ENCODE measurements at regions not wholly inside any gene's neighbourhood (a gene's known extent, or its start where the extent isn't known, plus 50 kb on each side); places are given as distances from the start of the nearest gene placed in this dataset.

- TF ChIP-seq NR2F1 (conservative IDR thresholded peaks at IDR 0.05) (no peak), CREM (IDR thresholded peaks at IDR 0.05; ENCODE audit: low read depth) (no peak)
- TF ChIP-seq, protein P1, sequence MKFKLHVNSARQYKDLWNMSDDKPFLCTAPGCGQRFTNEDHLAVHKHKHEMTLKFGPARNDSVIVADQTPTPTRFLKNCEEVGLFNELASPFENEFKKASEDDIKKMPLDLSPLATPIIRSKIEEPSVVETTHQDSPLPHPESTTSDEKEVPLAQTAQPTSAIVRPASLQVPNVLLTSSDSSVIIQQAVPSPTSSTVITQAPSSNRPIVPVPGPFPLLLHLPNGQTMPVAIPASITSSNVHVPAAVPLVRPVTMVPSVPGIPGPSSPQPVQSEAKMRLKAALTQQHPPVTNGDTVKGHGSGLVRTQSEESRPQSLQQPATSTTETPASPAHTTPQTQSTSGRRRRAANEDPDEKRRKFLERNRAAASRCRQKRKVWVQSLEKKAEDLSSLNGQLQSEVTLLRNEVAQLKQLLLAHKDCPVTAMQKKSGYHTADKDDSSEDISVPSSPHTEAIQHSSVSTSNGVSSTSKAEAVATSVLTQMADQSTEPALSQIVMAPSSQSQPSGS (IDR thresholded peaks at IDR 0.05; ENCODE audit: low read length) = no peak
Measured at GRCh38 chr1:87575528-87575927, 246.8 kb downstream of the LMO4 start (continued).

DNA sequence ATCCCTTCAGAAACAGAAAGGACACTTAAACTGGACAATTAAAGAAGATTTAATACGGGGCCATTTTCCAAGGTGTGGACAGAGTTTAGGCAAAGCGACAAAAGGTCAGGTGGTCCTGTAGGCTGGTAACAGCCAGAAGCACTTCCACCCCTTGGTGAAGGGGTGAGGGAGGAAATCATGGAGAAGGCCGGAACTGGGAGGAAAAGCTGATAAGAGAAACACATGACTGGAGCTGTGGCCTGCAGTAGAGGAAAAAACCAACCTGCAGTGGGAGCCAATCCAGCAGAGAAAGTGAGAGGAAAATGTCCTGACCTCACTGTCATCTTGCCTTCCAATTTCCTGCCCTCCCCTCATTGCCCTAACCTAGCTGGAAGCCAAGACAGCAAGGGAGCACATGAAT is 249.8 kb downstream of the LMO4 start:
- no peaks in the 10 kb centered on the region for H3K4me1 ChIP-seq (ENCODE audit: control insufficient read depth, insufficient read depth, low read length)
- H4K20me1 ChIP-seq (ENCODE audit: control insufficient read depth, insufficient read depth) = no peaks in the 10 kb centered on the region
- no peaks in the 10 kb centered on the region for H3K79me2 ChIP-seq (ENCODE audit: control insufficient read depth, insufficient read depth, low read length)
- ATAC-seq (no peak), FAIRE-seq (no peak), DNase-seq (ENCODE audit: low read depth, low spot score) (no peak)
- ChIA-PET CTCF (no interaction called here), POLR2A (no interaction called here), SMC1A (ENCODE audit: uncharacterized antibody, unreplicated experiment) (no interaction called here), RAD21 (ENCODE audit: unreplicated experiment) (no interaction called here)
- H3K36me3 ChIP-seq (ENCODE audit: control insufficient read depth in 2 of 2, insufficient read depth in 2 of 2, low read length in 1 of 2) = no peaks in the 10 kb centered on the region
- H3K27me3 ChIP-seq (replicated peaks in 1 of 2; ENCODE audit: control insufficient read depth in 2 of 2, insufficient read depth in 2 of 2, low read length in 1 of 2) = peaks cover 0 to 3% of the 10 kb centered on the region in 2 experiments; a peak in 2 of 4 replicates
- no peak overlapping the region for H2AFZ ChIP-seq (ENCODE audit: control insufficient read depth, low read depth, low read length)
- no peak overlapping the region for H3K4me2 ChIP-seq (ENCODE audit: control insufficient read depth, insufficient read depth)
- H3K27ac ChIP-seq (ENCODE audit: control insufficient read depth, insufficient read depth) = no peak overlapping the region
- in situ Hi-C loops (cut with MboI) (no loop called here), intact Hi-C loops (cut with micrococcal nuclease; ENCODE audit: unreplicated experiment) (no loop called here)
- BruUV-seq (replicated peaks) = no TSS peak
- H3K9ac ChIP-seq (ENCODE audit: control insufficient read depth, insufficient read depth, low read length) = no peak overlapping the region
- no peak overlapping the region for H3K4me3 ChIP-seq
- no peaks in the 10 kb centered on the region; the same call in 2 of the 3 replicates for H3K9me3 ChIP-seq (replicated peaks; ENCODE audit: control insufficient read depth, insufficient read depth, low read length)
- 14% methylated on average over 3 of the region's 3 CpGs for WGBS (ENCODE audit: insufficient coverage, insufficient replicate concordance, low lambda C conversion rate, missing lambda C conversion rate)
- TF ChIP-seq MTA3 (IDR thresholded peaks at IDR 0.05; ENCODE audit: borderline replicate concordance, low read length) (no peak), CUX1 (IDR thresholded peaks at IDR 0.05; ENCODE audit: insufficient replicate concordance, low read depth, low read length) (no peak)

Data from GM12878 (cell line).